ENCODE measurements at regions not wholly inside any gene's neighbourhood (a gene's known extent, or its start where the extent isn't known, plus 50 kb on each side); places are given as distances from the start of the nearest gene placed in this dataset.

DNA sequence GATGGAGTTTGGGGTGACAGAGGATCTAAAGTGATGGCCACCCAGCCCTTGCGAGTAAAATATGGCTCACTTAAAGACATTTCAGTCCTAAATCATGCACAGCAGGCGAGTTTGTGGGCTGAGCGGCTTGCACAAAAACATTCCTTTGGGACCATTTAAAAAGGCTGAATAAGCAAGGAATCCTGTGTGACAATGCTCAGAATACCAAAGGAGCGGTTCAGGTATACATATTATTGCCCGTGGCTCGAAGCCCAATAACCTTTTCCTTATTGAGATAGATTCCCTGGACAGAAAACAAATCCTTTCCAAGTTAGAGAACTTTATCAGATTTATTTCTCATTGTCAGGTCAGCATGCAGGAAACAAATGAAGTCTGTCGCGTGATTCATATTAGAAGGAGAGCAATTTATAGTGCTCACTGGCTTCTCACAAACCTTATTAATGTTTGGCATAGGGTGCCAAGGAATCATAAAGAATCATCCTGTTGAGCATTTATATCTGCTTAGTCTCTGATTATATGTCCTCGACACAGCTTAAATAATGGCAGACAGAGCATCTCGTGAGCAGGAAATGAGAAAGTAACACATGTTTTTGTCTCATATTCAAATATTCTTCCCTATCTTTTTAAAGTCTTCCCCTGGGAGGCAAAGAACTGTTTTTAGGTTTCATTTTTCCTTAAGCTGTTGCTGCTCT, 121.3 kb downstream of the TRMT11 start:
- Histone ChIP-seq H3K79me2 (ENCODE audit: insufficient read depth, low read length) (no peaks in the 10 kb centered on the region), H3K9me2 (replicated peaks; ENCODE audit: insufficient read depth, low read length) (no peaks in the 10 kb centered on the region), H3K27me3 (ENCODE audit: low read length) (no peaks in the 10 kb centered on the region), H3K36me3 (ENCODE audit: low read length) (no peaks in the 10 kb centered on the region), H3F3A (ENCODE audit: insufficient read depth) (no peaks in the 10 kb centered on the region), H3K4me2 (ENCODE audit: low read depth, low read length, poor library complexity, severe bottlenecking) (no peak overlapping the region), H3K9ac (ENCODE audit: low read length) (no peak overlapping the region), H3K9me3 (ENCODE audit: insufficient read depth, low read length) (no peaks in the 10 kb centered on the region), H2AFZ (ENCODE audit: low read depth, low read length, severe bottlenecking) (no peak overlapping the region), H3K27ac (ENCODE audit: low read depth, low read length) (no peak overlapping the region), H3K4me3 (ENCODE audit: insufficient read depth, low read length, poor library complexity, severe bottlenecking) (no peak overlapping the region), H4K20me1 (ENCODE audit: low read depth, low read length) (no peaks in the 10 kb centered on the region)
- no peak for TF ChIP-seq EZH2phosphoT487 (conservative IDR thresholded peaks at IDR 0.05; ENCODE audit: low read length)
- TF ChIP-seq, protein P1, sequence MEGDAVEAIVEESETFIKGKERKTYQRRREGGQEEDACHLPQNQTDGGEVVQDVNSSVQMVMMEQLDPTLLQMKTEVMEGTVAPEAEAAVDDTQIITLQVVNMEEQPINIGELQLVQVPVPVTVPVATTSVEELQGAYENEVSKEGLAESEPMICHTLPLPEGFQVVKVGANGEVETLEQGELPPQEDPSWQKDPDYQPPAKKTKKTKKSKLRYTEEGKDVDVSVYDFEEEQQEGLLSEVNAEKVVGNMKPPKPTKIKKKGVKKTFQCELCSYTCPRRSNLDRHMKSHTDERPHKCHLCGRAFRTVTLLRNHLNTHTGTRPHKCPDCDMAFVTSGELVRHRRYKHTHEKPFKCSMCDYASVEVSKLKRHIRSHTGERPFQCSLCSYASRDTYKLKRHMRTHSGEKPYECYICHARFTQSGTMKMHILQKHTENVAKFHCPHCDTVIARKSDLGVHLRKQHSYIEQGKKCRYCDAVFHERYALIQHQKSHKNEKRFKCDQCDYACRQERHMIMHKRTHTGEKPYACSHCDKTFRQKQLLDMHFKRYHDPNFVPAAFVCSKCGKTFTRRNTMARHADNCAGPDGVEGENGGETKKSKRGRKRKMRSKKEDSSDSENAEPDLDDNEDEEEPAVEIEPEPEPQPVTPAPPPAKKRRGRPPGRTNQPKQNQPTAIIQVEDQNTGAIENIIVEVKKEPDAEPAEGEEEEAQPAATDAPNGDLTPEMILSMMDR (IDR thresholded peaks at IDR 0.05; ENCODE audit: insufficient read depth, low read length, poor library complexity, severe bottlenecking): no peak

DNA sequence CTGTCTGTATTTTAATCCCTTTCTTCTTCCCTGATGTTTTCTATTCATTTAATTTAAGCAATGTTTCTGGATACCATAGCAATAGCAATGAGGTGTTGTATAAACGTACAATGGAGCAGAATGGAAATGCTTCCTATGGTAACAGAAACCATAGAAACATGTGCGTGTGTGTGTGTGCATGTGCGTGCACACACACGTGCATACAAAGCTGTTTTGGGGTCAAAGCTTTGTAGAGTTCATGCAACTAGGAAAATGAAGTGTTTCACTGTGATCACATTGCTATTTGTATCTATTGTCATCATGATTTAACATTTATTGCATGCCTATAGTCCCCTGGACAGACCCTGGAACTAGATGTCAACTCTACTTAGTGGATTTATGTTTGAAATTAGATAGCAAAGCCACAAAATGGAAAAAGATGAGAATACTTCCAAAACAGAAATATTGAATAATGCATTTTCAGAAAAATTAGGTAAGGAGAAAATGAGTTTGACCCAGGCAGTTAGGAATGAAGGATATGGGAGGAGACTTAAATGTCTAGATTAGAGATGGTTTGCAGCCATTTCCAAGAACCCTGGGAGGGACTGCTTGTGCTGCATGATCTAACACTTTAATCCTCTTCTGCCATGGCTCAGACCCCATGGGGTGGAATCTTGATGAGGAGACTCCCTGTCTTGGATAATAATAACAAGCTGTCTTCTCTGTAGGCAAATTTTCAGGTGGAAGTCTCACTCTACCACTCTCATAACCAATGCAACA, 124.4 kb downstream of the TRMT11 start:
- Histone ChIP-seq H3K4me2 (ENCODE audit: low read depth, low read length, poor library complexity, severe bottlenecking) (no peak overlapping the region), H3K27me3 (ENCODE audit: low read length) (no peaks in the 10 kb centered on the region), H3K4me3 (ENCODE audit: insufficient read depth, low read length, poor library complexity, severe bottlenecking) (no peak overlapping the region), H3K9me3 (ENCODE audit: insufficient read depth, low read length) (no peaks in the 10 kb centered on the region), H3K79me2 (ENCODE audit: insufficient read depth, low read length) (no peaks in the 10 kb centered on the region), H3K9ac (ENCODE audit: low read length) (no peak overlapping the region), H3K27ac (ENCODE audit: low read depth, low read length) (no peak overlapping the region), H2AFZ (ENCODE audit: low read depth, low read length, severe bottlenecking) (no peak overlapping the region), H4K20me1 (ENCODE audit: low read depth, low read length) (no peaks in the 10 kb centered on the region), H3K9me2 (replicated peaks; ENCODE audit: insufficient read depth, low read length) (no peaks in the 10 kb centered on the region), H3K36me3 (ENCODE audit: low read length) (no peaks in the 10 kb centered on the region), H3F3A (ENCODE audit: insufficient read depth) (no peaks in the 10 kb centered on the region)
- TF ChIP-seq, protein P1 (IDR thresholded peaks at IDR 0.05; ENCODE audit: insufficient read depth, low read length, poor library complexity, severe bottlenecking): no peak
- TF ChIP-seq EZH2phosphoT487 (conservative IDR thresholded peaks at IDR 0.05; ENCODE audit: low read length): no peak

DNA sequence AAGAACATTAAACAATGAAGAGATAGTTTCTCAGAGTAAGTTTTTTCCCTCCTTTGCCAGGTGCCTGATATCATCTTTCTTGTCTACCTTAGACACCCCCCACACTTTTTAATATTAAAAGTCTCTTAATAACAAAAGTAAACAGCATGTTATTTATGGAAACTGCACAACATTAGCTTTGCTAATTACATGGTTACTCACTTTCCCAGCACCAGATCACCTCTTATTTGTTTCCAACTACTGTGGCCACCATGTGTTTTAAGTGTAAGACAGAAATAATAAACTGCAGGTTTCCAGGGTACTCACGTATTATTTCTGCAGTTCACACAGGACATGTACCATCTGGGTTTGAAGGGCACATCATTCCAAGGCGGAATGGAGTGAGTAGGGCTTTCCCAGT, 125.0 kb downstream of the TRMT11 start:
- Histone ChIP-seq H3K36me3 (ENCODE audit: low read length) (no peaks in the 10 kb centered on the region), H3K79me2 (ENCODE audit: insufficient read depth, low read length) (no peaks in the 10 kb centered on the region), H3K9ac (ENCODE audit: low read length) (no peak overlapping the region), H2AFZ (ENCODE audit: low read depth, low read length, severe bottlenecking) (no peak overlapping the region), H3K4me2 (ENCODE audit: low read depth, low read length, poor library complexity, severe bottlenecking) (no peak overlapping the region), H3K27me3 (ENCODE audit: low read length) (no peaks in the 10 kb centered on the region), H3K27ac (ENCODE audit: low read depth, low read length) (no peak overlapping the region), H3K4me3 (ENCODE audit: insufficient read depth, low read length, poor library complexity, severe bottlenecking) (no peak overlapping the region), H4K20me1 (ENCODE audit: low read depth, low read length) (no peaks in the 10 kb centered on the region), H3K9me3 (ENCODE audit: insufficient read depth, low read length) (no peaks in the 10 kb centered on the region), H3F3A (ENCODE audit: insufficient read depth) (no peaks in the 10 kb centered on the region), H3K9me2 (replicated peaks; ENCODE audit: insufficient read depth, low read length) (no peaks in the 10 kb centered on the region)
- TF ChIP-seq EZH2phosphoT487 (conservative IDR thresholded peaks at IDR 0.05; ENCODE audit: low read length): no peak
- TF ChIP-seq, protein P1 (IDR thresholded peaks at IDR 0.05; ENCODE audit: insufficient read depth, low read length, poor library complexity, severe bottlenecking): no peak
